BJ (cell line): ENCODE measurements at regions not wholly inside any gene's neighbourhood (a gene's known extent, or its start where the extent isn't known, plus 50 kb on each side); places are given as distances from the start of the nearest gene placed in this dataset.
"Not testable (repeated sequence)": the region's sequence is repeated elsewhere in the genome, so short reads cannot be mapped to it uniquely, and the experiment has no call there.

Experiments used
- CTCF ChIA-PET: fragments of 350-600 bp; formaldehyde crosslinking; extraction: SDS; loops from one replicate; lab custom pipeline; 2021; ENCODE audit warnings: antibody characterized with exemption, inconsistent platforms; lab: Yijun Ruan, JAX
- POLR2A ChIA-PET: fragments of 300-600 bp; sonication (Branson Sonifier 250); formaldehyde crosslinking; extraction: SDS; loops from one replicate; lab custom pipeline; 2021; ENCODE audit warnings: antibody characterized with exemption; lab: Charles Lee
- DNase-seq: peaks from one replicate; pipeline ENCODE4 v3.0.0-alpha.2; 2011; ENCODE audit warnings: low read depth
- H3K27me3 ChIP-seq: 2 replicates; pipeline ENCODE4 v1.6.0; 2011; ENCODE audit warnings: low read length; ENCODE audit not compliant: control insufficient read depth, insufficient read depth
- H3K36me3 ChIP-seq: 2 replicates; pipeline ENCODE4 v1.5.1; 2011; ENCODE audit warnings: low read length; ENCODE audit not compliant: control insufficient read depth, insufficient read depth
- H3K4me3 ChIP-seq: 2 replicates; pipeline ENCODE4 v1.5.1; 2011; ENCODE audit warnings: low read depth, mild to moderate bottlenecking, control low read depth, low read length
- TF ChIP-seq, protein P1 (sequence below): IDR thresholded peaks from 2 replicates; pipeline ENCODE4 v1.5.1; 2011; ENCODE audit warnings: low read depth, mild to moderate bottlenecking, control low read depth, inconsistent platforms, low read length, moderate library complexity; ENCODE audit not compliant: insufficient read depth

DNA sequence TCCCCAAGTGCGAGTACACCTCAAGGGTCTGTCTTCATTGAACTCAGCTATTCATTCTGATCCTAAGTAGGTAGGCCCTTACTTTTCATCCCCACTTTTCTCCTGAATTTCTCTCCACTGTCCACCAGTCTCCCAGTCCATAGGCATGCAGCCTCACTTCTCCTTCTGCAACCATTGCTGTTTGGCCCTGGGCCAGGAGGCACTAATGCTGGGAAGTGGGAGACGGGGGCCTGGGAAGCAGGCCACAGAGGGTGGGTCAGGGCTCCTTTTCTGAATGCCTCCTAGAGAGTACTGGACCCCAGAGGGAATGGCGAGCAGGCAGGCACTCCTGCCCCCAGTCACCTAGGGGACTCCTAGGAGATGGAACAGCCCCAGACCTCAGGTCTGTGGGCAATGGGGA, 203.5 kb upstream of the RPL34 start:
- Histone ChIP-seq H3K27me3 (no peaks in the 10 kb centered on the region), H3K36me3 (no peaks in the 10 kb centered on the region), H3K4me3 (no peak overlapping the region)
- CTCF ChIA-PET: no interaction called here
- POLR2A ChIA-PET: no interaction called here
- TF ChIP-seq, protein P1, sequence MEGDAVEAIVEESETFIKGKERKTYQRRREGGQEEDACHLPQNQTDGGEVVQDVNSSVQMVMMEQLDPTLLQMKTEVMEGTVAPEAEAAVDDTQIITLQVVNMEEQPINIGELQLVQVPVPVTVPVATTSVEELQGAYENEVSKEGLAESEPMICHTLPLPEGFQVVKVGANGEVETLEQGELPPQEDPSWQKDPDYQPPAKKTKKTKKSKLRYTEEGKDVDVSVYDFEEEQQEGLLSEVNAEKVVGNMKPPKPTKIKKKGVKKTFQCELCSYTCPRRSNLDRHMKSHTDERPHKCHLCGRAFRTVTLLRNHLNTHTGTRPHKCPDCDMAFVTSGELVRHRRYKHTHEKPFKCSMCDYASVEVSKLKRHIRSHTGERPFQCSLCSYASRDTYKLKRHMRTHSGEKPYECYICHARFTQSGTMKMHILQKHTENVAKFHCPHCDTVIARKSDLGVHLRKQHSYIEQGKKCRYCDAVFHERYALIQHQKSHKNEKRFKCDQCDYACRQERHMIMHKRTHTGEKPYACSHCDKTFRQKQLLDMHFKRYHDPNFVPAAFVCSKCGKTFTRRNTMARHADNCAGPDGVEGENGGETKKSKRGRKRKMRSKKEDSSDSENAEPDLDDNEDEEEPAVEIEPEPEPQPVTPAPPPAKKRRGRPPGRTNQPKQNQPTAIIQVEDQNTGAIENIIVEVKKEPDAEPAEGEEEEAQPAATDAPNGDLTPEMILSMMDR: no peak
- no peak for DNase-seq

DNA sequence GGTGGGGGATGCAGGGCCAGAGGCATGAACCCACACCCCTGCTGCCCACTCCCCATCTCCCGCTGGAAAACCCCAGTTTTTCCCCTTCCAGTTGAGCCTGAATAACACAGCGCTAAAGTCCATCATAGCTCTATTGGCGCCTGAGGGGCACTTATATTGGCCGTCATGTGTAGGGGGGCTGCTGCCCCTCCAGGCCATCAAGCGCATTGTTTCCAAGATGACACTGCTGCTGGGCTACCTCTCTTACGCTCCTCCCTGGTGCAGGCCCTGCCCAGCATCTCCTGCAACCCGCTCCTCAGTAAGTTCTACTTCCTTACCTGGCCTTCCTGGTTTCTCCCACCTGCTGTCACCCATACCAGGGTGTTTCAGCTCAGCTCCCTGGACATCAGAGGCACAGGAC, 205.0 kb upstream of the RPL34 start:
- Histone ChIP-seq H3K4me3 (no peak overlapping the region), H3K36me3 (no peaks in the 10 kb centered on the region), H3K27me3 (no peaks in the 10 kb centered on the region)
- ChIA-PET CTCF (no interaction called here), POLR2A (no interaction called here)
- no peak for DNase-seq
- TF ChIP-seq, protein P1: no peak

DNA sequence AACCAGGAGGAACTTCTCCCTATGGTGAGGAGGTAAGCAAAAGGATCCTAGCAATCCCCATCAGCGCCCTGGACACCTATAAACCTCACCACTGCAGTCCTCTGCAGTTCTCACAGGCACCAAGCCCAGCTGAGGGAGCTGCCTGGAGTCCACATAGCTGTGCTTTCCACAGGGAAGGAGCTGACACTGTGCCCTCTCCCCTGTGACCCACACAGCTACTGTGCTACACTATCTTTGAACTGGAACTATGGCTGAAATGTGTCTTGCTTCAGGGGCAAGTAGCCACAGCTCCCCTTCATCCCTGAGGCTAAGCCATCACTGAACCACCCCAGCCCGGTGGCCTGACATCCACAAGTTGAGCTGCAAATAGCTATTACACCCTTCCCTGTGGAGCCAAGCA, 208.5 kb upstream of the RPL34 start:
- no peak overlapping the region for H3K4me3 ChIP-seq
- TF ChIP-seq, protein P1: no peak
- H3K36me3 ChIP-seq: no peaks in the 10 kb centered on the region
- no peak for DNase-seq
- H3K27me3 ChIP-seq: no peaks in the 10 kb centered on the region
- ChIA-PET POLR2A (no interaction called here), CTCF (no interaction called here)

DNA sequence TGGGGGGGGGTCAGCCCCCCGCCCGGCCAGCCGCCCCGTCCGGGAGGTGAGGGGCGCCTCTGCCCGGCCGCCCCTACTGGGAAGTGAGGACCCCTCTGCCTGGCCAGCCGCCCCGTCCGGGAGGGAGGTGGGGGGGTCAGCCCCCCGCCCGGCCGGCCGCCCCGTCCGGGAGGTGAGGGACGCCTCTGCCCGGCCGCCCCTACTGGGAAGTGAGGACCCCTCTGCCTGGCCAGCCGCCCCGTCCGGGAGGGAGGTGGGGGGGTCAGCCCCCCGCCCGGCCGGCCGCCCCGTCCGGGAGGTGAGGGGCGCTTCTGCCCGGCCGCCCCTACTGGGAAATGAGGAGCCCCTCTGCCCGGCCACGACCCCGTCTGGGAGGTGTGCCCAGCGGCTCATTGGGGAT, 210.7 kb upstream of the RPL34 start:
- H3K27me3 ChIP-seq, DNase-seq, H3K36me3 ChIP-seq, CTCF ChIA-PET, H3K4me3 ChIP-seq, POLR2A ChIA-PET: not testable (repeated sequence)

DNA sequence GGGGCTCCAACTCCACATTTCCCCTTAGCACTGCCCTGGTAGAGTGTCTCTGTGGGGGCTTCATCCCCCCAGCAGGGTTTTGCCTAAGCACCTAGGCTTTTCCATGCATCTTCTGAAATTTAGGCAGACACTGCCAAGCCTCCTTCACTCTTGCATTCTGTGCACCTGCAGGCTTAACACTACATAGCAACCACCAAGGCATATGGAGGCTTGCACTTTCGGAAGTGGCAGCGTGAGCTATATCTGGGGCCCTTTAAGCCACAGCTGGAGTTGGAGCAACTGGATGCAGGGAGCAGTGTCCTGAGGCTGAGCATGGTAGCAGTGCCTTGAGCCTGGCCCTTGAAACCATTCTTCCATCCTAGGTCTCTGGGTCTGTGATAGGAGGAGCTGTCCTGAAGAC, 214.8 kb upstream of the RPL34 start:
- ChIA-PET CTCF (no interaction called here), POLR2A (no interaction called here)
- Histone ChIP-seq H3K27me3 (no peaks in the 10 kb centered on the region), H3K36me3 (no peaks in the 10 kb centered on the region), H3K4me3 (no peak overlapping the region)
- no peak for DNase-seq
- TF ChIP-seq, protein P1: no peak

DNA sequence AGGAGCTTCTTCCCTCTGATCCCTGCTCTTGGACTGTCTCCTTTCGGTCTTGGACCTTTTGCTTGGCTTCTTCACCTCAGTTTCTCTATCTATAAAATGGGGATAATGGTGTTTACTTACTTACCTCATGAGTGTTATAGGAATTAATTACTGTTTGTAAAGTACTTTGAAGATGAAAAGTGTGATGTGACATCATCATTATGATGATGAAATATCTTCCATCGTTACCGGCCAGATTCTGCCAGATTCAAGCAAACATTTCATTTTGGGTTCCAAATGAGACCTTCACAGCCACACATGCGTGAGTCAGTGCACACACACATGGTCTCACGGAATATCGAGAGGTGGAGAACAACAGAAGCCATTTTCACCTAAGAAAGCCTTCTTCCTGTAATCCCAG, 220.1 kb upstream of the RPL34 start:
- ChIA-PET CTCF (no interaction called here), POLR2A (no interaction called here)
- Histone ChIP-seq H3K36me3 (no peaks in the 10 kb centered on the region), H3K27me3 (peaks cover 1% of the 10 kb centered on the region), H3K4me3 (no peak overlapping the region)
- no peak for DNase-seq
- TF ChIP-seq, protein P1: no peak
